Peyer's patch (tissue), 4 donors: ENCODE measurements at regions not wholly inside any gene's neighbourhood (a gene's known extent, or its start where the extent isn't known, plus 50 kb on each side); places are given as distances from the start of the nearest gene placed in this dataset.
"Not testable (repeated sequence)": the region's sequence is repeated elsewhere in the genome, so short reads cannot be mapped to it uniquely, and the experiment has no call there.

ENCODE experiments used
- CTCF ChIP-seq, 6 experiments: fragments of 450-650 bp in 4 of 6; fragments of 200-600 bp in 2 of 6; sonication (generic) in 1 of 6; IDR thresholded peaks; one replicate each; pipeline ENCODE4 v1.5.1; 2017 to 2019; ENCODE audit warnings: antibody characterized with exemption in 6 of 6, mild to moderate bottlenecking in 3 of 6, moderate library complexity in 1 of 6
- POLR2A ChIP-seq, 2 donors: fragments of 450-650 bp; IDR thresholded peaks; one replicate each; pipeline ENCODE4 v1.5.1; 2017; ENCODE audit warnings: antibody characterized with exemption in 2 of 2, mild to moderate bottlenecking in 2 of 2, moderate library complexity in 2 of 2

DNA sequence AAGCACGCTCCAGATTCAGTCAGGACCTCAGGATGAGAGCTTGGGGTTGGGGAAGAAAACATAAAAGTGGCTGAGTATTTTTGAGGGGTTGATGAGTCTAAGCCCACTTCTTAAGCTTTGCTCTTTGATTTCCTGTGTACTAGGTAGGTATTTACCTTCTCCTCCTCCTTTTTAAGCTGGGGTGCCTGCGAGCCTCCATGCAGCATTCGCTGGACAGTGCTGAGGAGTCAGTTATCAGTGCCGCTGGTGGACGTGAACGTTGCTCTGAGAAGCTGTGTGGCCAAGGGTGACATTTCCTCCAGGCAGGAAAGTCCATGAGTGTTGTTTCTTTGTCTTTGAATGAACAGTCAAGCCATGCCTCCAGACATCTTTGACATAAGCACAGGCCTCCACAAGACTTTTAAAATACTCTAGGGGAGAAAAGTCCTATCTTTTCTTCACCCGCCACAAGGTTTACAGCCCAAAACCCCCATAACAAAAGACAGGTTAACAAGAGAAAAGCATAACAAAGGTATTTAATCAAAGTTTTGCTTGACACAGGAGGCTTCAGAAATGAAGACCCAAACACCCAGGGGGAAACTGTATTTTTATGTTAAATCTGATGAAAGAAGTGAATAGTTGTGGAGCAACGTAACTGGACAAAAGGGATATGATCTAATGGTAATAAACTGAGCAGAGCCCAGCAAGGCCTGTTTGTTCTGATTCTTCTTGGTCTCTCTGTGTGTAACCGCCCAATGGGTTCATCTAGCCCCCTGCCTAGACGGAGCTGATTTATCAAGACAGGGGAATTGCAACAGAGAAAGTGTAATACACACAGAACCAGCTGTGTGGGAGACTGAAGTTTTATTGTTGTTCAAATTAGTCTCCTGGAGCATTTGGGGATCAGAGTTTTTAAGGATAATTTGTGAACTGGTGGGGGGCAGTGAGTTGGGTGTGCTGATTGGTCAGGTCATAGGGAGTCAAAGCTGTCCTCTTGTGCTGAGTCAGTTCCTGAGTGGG, 217.9 kb downstream of the SPATA31A1 start:
- not testable (repeated sequence) for TF ChIP-seq CTCF, POLR2A (IDR thresholded peaks at IDR 0.05)
